ENCODE measurements at regions not wholly inside any gene's neighbourhood (a gene's known extent, or its start where the extent isn't known, plus 50 kb on each side); places are given as distances from the start of the nearest gene placed in this dataset.

- no peak overlapping the region for H3K27ac ChIP-seq
- no peaks in the 10 kb centered on the region for H3K36me3 ChIP-seq
- no peaks in the 10 kb centered on the region for H3K9me3 ChIP-seq
- no peak overlapping the region for H3K4me3 ChIP-seq
- TF ChIP-seq CTCF (IDR thresholded peaks at IDR 0.05) (no peak), POLR2A (IDR thresholded peaks at IDR 0.05) (no peak)
- H3K4me1 ChIP-seq = no peaks in the 10 kb centered on the region
- no peak for DNase-seq
- no peaks in the 10 kb centered on the region for H3K27me3 ChIP-seq
Measured at GRCh38 chr10:8591640-8592039, 537.2 kb downstream of the GATA3 start.

GRCh38 chr10:8594176-8594575, 539.7 kb downstream of the GATA3 start:
- Histone ChIP-seq H3K36me3 (no peaks in the 10 kb centered on the region), H3K27ac (no peak overlapping the region), H3K4me1 (no peaks in the 10 kb centered on the region), H3K9me3 (no peaks in the 10 kb centered on the region), H3K27me3 (no peaks in the 10 kb centered on the region), H3K4me3 (no peak overlapping the region)
- DNase-seq = no peak
- TF ChIP-seq POLR2A (IDR thresholded peaks at IDR 0.05) (no peak), CTCF (IDR thresholded peaks at IDR 0.05) (no peak)

GRCh38 chr10:8594711-8595110, 540.2 kb downstream of the GATA3 start:
- DNase-seq = no peak
- H3K27ac ChIP-seq = no peak overlapping the region
- no peak for TF ChIP-seq CTCF (IDR thresholded peaks at IDR 0.05)
- TF ChIP-seq POLR2A (IDR thresholded peaks at IDR 0.05) = no peak
- H3K4me3 ChIP-seq = no peak overlapping the region
- H3K27me3 ChIP-seq = no peaks in the 10 kb centered on the region
- no peaks in the 10 kb centered on the region for H3K36me3 ChIP-seq
- no peaks in the 10 kb centered on the region for H3K9me3 ChIP-seq
- H3K4me1 ChIP-seq = no peaks in the 10 kb centered on the region

GRCh38 chr10:8595140-8595539, 540.7 kb downstream of the GATA3 start:
- H3K27me3 ChIP-seq = no peaks in the 10 kb centered on the region
- TF ChIP-seq POLR2A (IDR thresholded peaks at IDR 0.05) = no peak
- no peak for TF ChIP-seq CTCF (IDR thresholded peaks at IDR 0.05)
- H3K36me3 ChIP-seq = no peaks in the 10 kb centered on the region
- no peaks in the 10 kb centered on the region for H3K4me1 ChIP-seq
- no peak overlapping the region for H3K27ac ChIP-seq
- no peaks in the 10 kb centered on the region for H3K9me3 ChIP-seq
- H3K4me3 ChIP-seq = no peak overlapping the region
- DNase-seq = no peak

GRCh38 chr10:8596929-8597472, 542.5 kb downstream of the GATA3 start:
- Histone ChIP-seq H3K4me1 (no peaks in the 10 kb centered on the region), H3K4me3 (no peak overlapping the region)

More at GRCh38 chr10:8596929-8597472, 542.5 kb downstream of the GATA3 start:
- Histone ChIP-seq H3K9me3 (no peaks in the 10 kb centered on the region), H3K27me3 (no peaks in the 10 kb centered on the region), H3K27ac (no peak overlapping the region), H3K36me3 (no peaks in the 10 kb centered on the region)
- DNase-seq = no peak
- TF ChIP-seq POLR2A (IDR thresholded peaks at IDR 0.05) = no peak
- no peak for TF ChIP-seq CTCF (IDR thresholded peaks at IDR 0.05)
